ENCODE measurements at regions not wholly inside any gene's neighbourhood (a gene's known extent, or its start where the extent isn't known, plus 50 kb on each side); places are given as distances from the start of the nearest gene placed in this dataset.

GRCh38 chr10:21097926-21098355 lies 200.8 kb upstream of the NEBL start (continued):
- TF ChIP-seq CBX5 (IDR thresholded peaks at IDR 0.05; ENCODE audit: low read depth, low read length) (no peak), RBBP5 (IDR thresholded peaks at IDR 0.05; ENCODE audit: borderline replicate concordance, low read depth, low read length) (no peak), BCL11A (IDR thresholded peaks at IDR 0.05; ENCODE audit: low read depth in 2 of 2, low read length in 2 of 2) (no peak)
